Adrenal gland (tissue), 9 donors: ENCODE measurements at regions not wholly inside any gene's neighbourhood (a gene's known extent, or its start where the extent isn't known, plus 50 kb on each side); places are given as distances from the start of the nearest gene placed in this dataset.

Source experiments
- DNase-seq, 7 donors: peaks; one replicate each; pipeline ENCODE4 v3.0.0-alpha.2; 2019 to 2020
- H3K27ac ChIP-seq, 5 donors: fragments of 200-600 bp; sonication (generic) in 4 of 5; 1 replicate in 3 of 5; 2 replicates in 2 of 5; pipeline versions ENCODE4 v1.5.1 to v1.8.0; 2016 to 2020; ENCODE audit warnings: mild to moderate bottlenecking in 1 of 5
- H3K27me3 ChIP-seq: fragments of 200-600 bp; 2 replicates; pipeline ENCODE4 v1.8.0; 2021
- H3K36me3 ChIP-seq, 2 donors: fragments of 200-600 bp; replicated peaks in 1 of 2; 1 replicate in 1 of 2; 2 replicates in 1 of 2; pipeline versions ENCODE4 v1.5.1 to v1.8.0; 2018 to 2022
- H3K4me1 ChIP-seq, 2 donors: fragments of 200-600 bp; replicated peaks in 1 of 2; 1 replicate in 1 of 2; 2 replicates in 1 of 2; pipeline versions ENCODE4 v1.5.1 to v1.8.0; 2018 to 2021
- H3K4me3 ChIP-seq, 4 donors: fragments of 200-600 bp; sonication (generic) in 3 of 4; one replicate each; pipeline ENCODE4 v1.5.1; 2016 to 2018
- H3K9me3 ChIP-seq, 3 donors: fragments of 200-600 bp; sonication (generic) in 1 of 3; replicated peaks in 1 of 3; 1 replicate in 2 of 3; 2 replicates in 1 of 3; pipeline versions ENCODE4 v1.5.1 to v1.8.0; 2016 to 2021
- POLR2A ChIP-seq, 2 donors: fragments of 450-650 bp; IDR thresholded peaks; one replicate each; pipeline ENCODE4 v1.6.1; 2017; ENCODE audit warnings: antibody characterized with exemption in 2 of 2, mild to moderate bottlenecking in 2 of 2, moderate library complexity in 1 of 2
- WGBS, 4 donors: extraction: QIAGEN DNeasy Blood & Tissue Kit in 2 of 4; methylation state at CpG; one replicate each; pipeline versions ENCODE4 v1.1.5 to v1.1.7; 2013 to 2017; 5-methylcytosine and 5-hydroxymethylcytosine counted together
- intact Hi-C, 2 donors: fragments of 100-400 bp; cut with DNase I; formaldehyde crosslinking; loops; one replicate each; pipeline versions ENCODE4 v1.14.1 to v1.15.0; 2022 to 2023
- TF ChIP-seq, protein P1 (sequence below), 6 experiments: fragments of 450-650 bp in 4 of 6; fragments of 200-600 bp in 2 of 6; sonication (generic) in 1 of 6; IDR thresholded peaks; 1 replicate in 5 of 6; 2 replicates in 1 of 6; pipeline versions ENCODE4 v1.5.1 to v1.8.0; 2016 to 2021; ENCODE audit warnings: antibody characterized with exemption in 6 of 6, mild to moderate bottlenecking in 2 of 6, moderate library complexity in 1 of 6
- donor health status: healthy with polysubstance abuse.
- donor health status: Bipolar disorder and iron deficiency.
- donor health status: DM: yes; HTN: yes; CAD: no.
- donor health status: DM: no; HTN: no; CAD: no.
- donor health status: DM: no; HTN: no; CAD: no.

DNA sequence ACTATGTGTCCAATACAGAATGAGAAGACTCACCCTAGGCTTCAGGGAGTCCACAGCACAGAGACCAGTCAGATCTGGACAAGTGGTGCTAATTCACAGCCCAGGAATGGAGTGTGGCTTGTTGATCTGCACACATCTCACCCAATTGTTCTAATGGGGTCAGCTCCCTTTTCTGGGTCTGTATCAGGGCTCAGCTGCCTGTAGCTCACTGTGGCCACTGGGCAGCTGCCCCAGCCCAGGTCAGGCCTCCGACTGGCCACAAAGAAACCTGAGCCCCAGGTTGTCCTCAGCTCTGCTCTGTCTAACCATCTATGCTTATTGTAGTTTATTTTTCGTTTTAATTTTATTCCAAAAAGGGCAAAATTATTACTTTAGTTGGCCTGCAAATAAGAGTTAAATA, 202.3 kb upstream of the RAB6C start:
- no peaks in the 10 kb centered on the region for H3K9me3 ChIP-seq
- no peaks in the 10 kb centered on the region for H3K4me1 ChIP-seq
- WGBS, 4 donors, result 68 to 86% (median 77%) methylated on average over 2 of the region's 2 CpGs
- no peak overlapping the region for H3K27ac ChIP-seq
- no peak for TF ChIP-seq POLR2A (IDR thresholded peaks at IDR 0.05)
- TF ChIP-seq, protein P1, sequence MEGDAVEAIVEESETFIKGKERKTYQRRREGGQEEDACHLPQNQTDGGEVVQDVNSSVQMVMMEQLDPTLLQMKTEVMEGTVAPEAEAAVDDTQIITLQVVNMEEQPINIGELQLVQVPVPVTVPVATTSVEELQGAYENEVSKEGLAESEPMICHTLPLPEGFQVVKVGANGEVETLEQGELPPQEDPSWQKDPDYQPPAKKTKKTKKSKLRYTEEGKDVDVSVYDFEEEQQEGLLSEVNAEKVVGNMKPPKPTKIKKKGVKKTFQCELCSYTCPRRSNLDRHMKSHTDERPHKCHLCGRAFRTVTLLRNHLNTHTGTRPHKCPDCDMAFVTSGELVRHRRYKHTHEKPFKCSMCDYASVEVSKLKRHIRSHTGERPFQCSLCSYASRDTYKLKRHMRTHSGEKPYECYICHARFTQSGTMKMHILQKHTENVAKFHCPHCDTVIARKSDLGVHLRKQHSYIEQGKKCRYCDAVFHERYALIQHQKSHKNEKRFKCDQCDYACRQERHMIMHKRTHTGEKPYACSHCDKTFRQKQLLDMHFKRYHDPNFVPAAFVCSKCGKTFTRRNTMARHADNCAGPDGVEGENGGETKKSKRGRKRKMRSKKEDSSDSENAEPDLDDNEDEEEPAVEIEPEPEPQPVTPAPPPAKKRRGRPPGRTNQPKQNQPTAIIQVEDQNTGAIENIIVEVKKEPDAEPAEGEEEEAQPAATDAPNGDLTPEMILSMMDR (IDR thresholded peaks at IDR 0.05), result no peak
- intact Hi-C loops, result no loop called here
- H3K4me3 ChIP-seq, result no peak overlapping the region
- DNase-seq, result no peak
- H3K27me3 ChIP-seq, result no peaks in the 10 kb centered on the region
- H3K36me3 ChIP-seq, result no peaks in the 10 kb centered on the region

DNA sequence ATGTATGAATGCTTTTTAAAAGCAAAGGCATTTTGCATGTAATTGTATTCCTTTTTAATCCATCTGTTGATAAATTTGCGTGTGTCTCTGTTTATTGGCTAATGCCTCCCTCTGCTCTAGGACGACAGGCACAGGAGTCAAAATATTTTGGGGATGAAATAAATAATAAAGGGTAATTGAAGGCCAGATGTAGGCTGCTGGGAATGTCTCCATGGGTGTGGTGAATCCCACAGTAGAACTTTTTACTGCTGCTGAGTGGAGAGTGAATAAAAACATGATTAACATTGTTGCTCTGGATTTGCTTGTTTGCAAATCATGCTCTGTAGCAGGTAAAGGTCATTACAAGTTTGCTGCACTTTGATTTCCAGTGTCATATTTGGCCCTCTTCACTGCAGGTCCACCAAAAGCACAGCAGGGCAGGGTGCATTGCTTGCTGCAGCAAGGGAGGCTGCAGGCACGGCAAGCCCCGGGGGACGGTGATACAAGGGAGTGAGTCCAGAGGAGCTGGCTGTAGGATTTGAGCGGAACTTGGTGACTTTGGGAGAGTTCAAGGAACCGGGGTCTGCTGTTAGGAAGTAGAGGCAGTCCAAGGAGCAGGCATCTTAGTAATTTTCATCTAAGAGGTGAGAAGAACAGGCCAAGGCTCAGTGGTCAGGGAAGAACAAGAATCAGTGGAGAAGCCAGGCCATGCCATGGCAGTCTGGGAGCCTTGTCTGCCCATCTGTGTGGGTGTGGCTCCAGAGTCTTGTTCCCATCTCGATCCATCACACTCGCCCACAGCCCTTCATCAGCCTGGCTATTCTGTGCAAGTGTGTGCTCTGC, 201.5 kb upstream of the RAB6C start:
- no peak overlapping the region for H3K4me3 ChIP-seq
- H3K27me3 ChIP-seq, result no peaks in the 10 kb centered on the region
- no peak for DNase-seq
- H3K36me3 ChIP-seq, result no peaks in the 10 kb centered on the region
- no peak overlapping the region for H3K27ac ChIP-seq
- TF ChIP-seq POLR2A (IDR thresholded peaks at IDR 0.05), result no peak
- TF ChIP-seq, protein P1 (IDR thresholded peaks at IDR 0.05), result no peak
- H3K9me3 ChIP-seq, result no peaks in the 10 kb centered on the region
- intact Hi-C loops, result no loop called here
- 77 to 92% (median 84%) methylated on average over 7 to 9 of the region's 9 CpGs for WGBS, 4 donors
- no peaks in the 10 kb centered on the region for H3K4me1 ChIP-seq

DNA sequence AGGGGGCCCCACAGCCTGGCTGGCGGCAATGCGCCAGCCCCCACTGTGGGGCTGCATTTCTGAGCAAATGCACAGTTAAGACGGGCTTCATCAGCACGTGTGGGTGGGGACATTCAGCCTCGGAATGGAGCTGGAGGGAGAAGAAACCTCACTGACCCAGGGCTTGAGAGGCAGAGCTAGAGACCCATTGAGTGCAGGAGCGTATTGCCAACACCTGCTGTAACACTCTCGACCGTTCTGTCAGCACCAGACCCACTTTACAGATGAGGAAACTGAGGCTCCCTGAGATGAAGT, 200.9 kb upstream of the RAB6C start:
- Histone ChIP-seq H3K9me3 (no peaks in the 10 kb centered on the region), H3K27me3 (no peaks in the 10 kb centered on the region), H3K4me1 (no peaks in the 10 kb centered on the region), H3K4me3 (no peak overlapping the region), H3K27ac (no peak overlapping the region), H3K36me3 (no peaks in the 10 kb centered on the region)
- no peak for DNase-seq
- 77 to 100% (median 81%) methylated on average over 3 to 8 of the region's 8 CpGs for WGBS, 4 donors
- TF ChIP-seq, protein P1 (IDR thresholded peaks at IDR 0.05), result no peak
- no peak for TF ChIP-seq POLR2A (IDR thresholded peaks at IDR 0.05)
- intact Hi-C loops, result no loop called here

DNA sequence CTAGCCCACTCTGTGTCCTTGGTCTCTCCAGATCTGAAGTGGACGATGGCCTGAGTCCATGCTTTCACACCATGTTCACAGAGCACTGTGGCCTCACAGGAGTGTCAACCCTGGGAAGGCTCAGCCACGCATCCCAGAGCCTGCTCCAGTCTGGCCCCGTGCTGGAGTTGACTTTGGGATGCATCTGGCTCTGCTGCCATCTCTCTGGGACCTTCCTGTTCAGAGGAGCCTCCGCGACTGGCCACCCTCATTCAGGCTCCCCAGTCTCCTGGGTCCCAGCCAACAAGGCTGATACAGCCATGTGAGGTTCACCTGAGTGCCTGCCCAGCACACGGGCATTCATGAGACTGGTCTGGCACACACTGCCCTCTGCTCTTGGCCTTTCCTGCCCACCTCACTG, 199.7 kb upstream of the RAB6C start:
- Histone ChIP-seq H3K4me3 (no peak overlapping the region), H3K36me3 (no peaks in the 10 kb centered on the region), H3K27me3 (no peaks in the 10 kb centered on the region), H3K9me3 (no peaks in the 10 kb centered on the region), H3K4me1 (no peaks in the 10 kb centered on the region), H3K27ac (no peak overlapping the region)
- intact Hi-C loops, result no loop called here
- WGBS, 4 donors, result 85 to 90% (median 88%) methylated on average over 2 to 6 of the region's 6 CpGs
- no peak for DNase-seq
- TF ChIP-seq POLR2A (IDR thresholded peaks at IDR 0.05), result no peak
- TF ChIP-seq, protein P1 (IDR thresholded peaks at IDR 0.05), result no peak
